ENCODE measurements at regions not wholly inside any gene's neighbourhood (a gene's known extent, or its start where the extent isn't known, plus 50 kb on each side); places are given as distances from the start of the nearest gene placed in this dataset.

DNA sequence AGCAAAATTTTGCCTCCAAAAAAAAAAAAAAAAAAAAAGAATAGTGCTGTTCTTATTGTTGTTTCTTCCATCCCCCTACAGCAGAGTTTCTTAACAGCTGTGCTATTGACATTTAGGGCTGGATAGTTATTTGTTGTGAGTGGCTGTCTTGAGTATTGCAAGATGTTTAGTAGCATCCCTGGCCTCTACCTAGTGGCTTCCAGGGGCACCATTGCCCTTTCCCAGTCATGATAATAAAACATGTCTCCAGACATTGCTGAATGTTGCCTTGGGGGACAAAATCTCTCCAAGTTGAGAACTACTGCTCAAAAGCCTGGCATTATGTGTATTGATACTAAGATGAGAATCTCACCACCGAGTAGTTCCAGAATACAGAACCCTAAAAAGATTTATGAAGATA lies 108.7 kb downstream of the PALM2AKAP2 start:
- TF ChIP-seq ZNF274 (IDR thresholded peaks at IDR 0.05; ENCODE audit: low read depth, low read length) (no peak), SUZ12 (IDR thresholded peaks at IDR 0.05; ENCODE audit: extremely low read depth, insufficient read depth, insufficient read length) (no peak)

All from NT2/D1 (cell line).